Frontal cortex (tissue), 3 donors: ENCODE measurements at regions not wholly inside any gene's neighbourhood (a gene's known extent, or its start where the extent isn't known, plus 50 kb on each side); places are given as distances from the start of the nearest gene placed in this dataset.
A peak's percentile ranks its signal among the peaks of the same experiment; 100 is the strongest.

Experiments
- DNase-seq, 2 donors: peaks; one replicate each; pipeline ENCODE4 v3.0.0; 2012; ENCODE audit warnings: low spot score in 2 of 2
- FAIRE-seq: peaks from 2 replicates; lab custom pipeline; 2012; peaks lifted over from hg19 to GRCh38; lab: Jason Lieb, UNC
- donor health status: control.
- donor health status: control.
- donor health status: control.

- no peak for DNase-seq
Measured at GRCh38 chr2:205903549-205904129, 182.3 kb downstream of the INO80D start.

GRCh38 chr2:205902900-205903237 lies 183.1 kb downstream of the INO80D start:
- no peak for FAIRE-seq
- DNase-seq: no peak

More at GRCh38 chr2:205903549-205904129, 182.3 kb downstream of the INO80D start:
- FAIRE-seq: no peak

- no peak for DNase-seq
- FAIRE-seq: no peak
Measured at GRCh38 chr2:205902041-205902899, 183.7 kb downstream of the INO80D start.

DNA sequence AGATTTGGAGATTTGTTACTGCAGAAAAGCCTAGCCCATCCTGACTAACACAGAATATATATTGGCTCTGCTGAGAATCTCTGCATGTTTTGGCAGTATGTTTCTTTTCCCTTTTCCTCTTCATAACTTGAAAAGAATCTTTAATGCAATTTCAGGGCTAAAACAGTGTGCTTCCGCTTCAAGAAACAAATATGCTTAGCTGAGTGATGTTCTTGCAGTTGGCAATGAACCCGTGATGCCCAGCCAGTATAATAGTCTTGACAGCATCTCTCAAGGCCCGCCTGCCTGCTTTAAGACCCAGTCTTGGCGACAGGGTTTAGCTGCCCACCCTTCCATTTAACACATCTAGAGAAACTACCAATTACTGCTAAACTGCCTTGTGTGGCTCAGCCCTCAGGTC lies 184.5 kb downstream of the INO80D start:
- FAIRE-seq (no peak), DNase-seq (no peak)

- no peak for FAIRE-seq
- no peak for DNase-seq
Measured at GRCh38 chr2:205898744-205899143, 187.2 kb downstream of the INO80D start.

- no peak for FAIRE-seq
- DNase-seq: no peak
Measured at GRCh38 chr2:205895981-205896655, 189.9 kb downstream of the INO80D start.

DNA sequence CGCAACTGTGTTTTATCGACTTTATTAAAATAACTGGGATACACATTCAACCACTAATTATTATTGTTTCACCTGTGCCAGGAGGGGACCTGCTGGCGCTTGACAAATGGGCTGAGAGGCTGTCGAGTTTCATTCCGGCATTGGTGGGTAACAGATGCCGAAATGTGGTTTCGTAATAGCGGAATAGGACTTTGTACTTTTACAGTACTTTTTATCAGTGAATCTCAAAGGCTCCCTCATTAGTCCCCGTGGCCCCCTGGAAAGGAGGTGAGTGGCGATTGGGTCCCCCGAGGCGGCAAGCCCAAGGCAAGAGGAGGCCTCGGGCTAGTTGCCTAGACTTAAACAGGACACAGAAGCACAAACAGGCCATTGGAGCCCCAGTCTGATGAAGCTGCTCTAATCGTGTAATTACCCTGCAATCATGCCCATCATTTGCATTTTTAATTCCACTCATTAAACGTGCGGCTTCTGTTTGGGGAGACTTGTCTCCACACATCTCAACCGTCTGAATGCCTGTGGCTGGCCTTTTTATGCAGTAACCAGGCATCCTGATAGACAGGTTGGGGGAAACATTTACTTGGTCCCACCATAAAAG lies 193.2 kb downstream of the INO80D start:
- FAIRE-seq: no peak
- no peak for DNase-seq

DNA sequence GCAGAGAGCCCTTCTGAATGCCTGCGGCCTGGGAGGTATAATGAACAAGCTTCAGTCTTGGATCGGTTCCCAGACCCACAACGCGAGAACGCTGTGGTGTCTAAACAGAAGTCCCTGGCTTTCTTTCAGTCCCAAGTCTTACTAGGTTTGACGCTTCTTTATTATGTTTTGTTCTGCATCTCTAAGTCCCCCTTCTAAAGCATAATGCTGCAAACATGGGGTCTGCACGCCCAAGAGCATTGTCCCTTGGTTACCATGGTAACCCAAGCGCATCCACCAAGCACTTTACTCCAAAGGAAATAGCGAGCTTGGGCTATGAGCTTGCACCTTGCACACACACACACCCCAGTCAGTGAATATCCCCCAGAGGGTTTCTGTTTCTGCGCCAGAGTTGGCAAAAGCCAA lies 193.7 kb downstream of the INO80D start:
- DNase-seq (peak in 1 of 2 donors; percentile 20), FAIRE-seq (no peak)

GRCh38 chr2:205889114-205889513 lies 196.9 kb downstream of the INO80D start:
- no peak for FAIRE-seq
- no peak for DNase-seq

DNA sequence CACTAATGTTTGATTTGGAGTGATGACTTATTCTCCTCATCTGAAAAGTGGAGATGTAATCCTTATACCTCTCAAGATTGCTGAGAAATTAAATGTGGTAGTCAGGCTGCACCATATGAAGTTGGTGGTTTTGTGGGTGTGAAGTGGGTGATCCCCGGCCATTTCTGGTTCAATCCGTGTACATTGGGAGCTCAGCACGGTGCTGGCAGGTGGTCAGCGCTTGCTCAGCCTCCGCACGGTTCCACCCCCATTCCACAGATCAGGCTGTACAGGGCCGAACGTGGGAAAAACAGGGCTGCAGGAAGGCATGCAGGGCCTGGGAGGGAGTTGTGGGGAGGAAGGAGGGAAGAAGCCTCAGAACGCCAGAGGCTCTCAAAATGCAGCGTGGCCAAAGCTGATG lies 198.3 kb downstream of the INO80D start:
- no peak for FAIRE-seq
- no peak for DNase-seq

GRCh38 chr2:205885492-205886099 lies 200.4 kb downstream of the INO80D start:
- FAIRE-seq (no peak), DNase-seq (peak; percentile 14 to 67)

GRCh38 chr2:205883965-205884364 lies 201.7 kb downstream of the NRP2 start:
- no peak for FAIRE-seq

GRCh38 chr2:205882806-205883425 lies 200.6 kb downstream of the NRP2 start:
- FAIRE-seq: no peak

More at GRCh38 chr2:205883965-205884364, 201.7 kb downstream of the NRP2 start:
- no peak for DNase-seq

DNA sequence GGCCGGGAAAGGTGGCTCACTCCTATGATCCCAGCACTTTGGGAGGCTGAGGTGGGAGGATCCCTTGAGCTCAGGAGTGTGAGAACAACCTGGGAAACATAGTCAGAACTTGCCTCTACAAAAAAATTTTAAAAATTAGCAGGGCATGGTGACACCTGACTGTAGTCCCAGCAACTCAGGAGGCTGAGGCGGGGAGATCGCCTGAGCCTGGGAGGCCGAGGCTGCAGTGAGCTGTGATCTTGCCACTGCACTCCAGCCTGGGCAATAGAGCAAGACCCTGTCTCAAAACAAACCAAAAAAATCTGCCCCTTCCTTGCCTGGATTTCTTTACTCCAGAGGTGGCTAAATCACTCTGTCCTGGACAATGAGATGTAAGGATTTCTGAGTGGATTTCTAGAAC lies 197.7 kb downstream of the NRP2 start:
- no peak for FAIRE-seq
- no peak for DNase-seq

More at GRCh38 chr2:205882806-205883425, 200.6 kb downstream of the NRP2 start:
- no peak for DNase-seq

- no peak for FAIRE-seq
- DNase-seq: no peak
Measured at GRCh38 chr2:205878999-205879762, 196.9 kb downstream of the NRP2 start.

DNA sequence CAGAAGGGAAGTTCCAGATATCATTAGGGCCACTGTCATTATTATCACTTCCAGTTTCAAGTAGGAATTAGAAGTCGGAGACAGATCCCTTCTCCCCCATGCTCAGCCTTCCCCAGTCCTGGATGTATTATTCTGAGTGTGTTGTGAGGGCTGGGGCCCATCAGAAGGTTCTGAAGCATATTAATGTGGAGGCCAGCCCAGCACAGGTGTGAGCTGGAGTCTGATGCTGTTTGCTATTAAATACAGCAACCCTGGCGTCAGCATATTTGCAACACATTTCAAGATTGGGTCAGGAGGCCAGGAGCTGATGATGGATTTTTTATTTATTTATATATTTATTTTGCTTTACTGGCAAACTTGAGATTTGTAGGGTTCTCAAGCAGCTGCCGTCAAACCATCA lies 195.2 kb downstream of the NRP2 start:
- FAIRE-seq: no peak
- no peak for DNase-seq

- DNase-seq: no peak
- FAIRE-seq: no peak
Measured at GRCh38 chr2:205876127-205876526, 193.8 kb downstream of the NRP2 start.

DNA sequence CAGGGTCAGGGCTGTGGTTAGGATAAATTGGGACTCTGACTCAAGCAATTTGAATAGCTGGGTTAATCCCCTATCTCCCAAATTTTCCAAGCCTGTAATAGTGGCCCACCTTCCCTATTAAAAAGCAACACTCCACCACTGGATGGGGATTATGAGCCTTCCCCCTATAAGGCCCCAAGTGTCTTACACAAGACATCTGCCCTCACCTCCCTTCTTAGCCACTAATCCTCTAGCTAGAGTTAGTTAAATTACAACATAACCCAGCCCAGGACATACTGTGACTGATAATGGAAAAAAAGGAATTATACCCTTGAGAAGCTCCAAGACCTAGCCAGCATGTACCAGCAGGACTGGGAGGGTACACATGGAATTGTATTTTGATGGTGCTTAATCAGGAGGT lies 190.4 kb downstream of the NRP2 start:
- no peak for FAIRE-seq

GRCh38 chr2:205869439-205869838 lies 187.1 kb downstream of the NRP2 start:
- FAIRE-seq: no peak
- no peak for DNase-seq

More for the DNA sequence above, 190.4 kb downstream of the NRP2 start:
- no peak for DNase-seq
